ENCODE measurements at regions not wholly inside any gene's neighbourhood (a gene's known extent, or its start where the extent isn't known, plus 50 kb on each side); places are given as distances from the start of the nearest gene placed in this dataset.

DNA sequence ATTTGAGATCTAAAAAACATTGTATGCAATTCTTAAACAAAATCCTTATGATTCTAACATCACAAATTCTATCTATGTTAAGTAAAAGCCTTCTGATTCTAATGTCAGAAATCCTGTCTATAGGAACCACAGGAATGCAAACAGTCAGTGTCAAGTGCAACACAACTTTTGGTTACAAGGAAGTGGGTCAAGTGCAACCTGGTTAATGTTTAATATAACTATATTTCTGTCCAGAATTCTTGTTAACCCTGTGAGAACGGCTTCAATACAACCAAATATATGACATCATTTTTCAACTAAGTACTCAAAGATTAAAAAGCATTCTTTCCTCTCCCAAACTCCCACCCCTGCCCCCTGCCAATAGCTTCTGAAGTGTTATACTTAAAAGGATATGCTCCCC is 107.9 kb upstream of the PLEKHA5 start:
- H3K27ac ChIP-seq (ENCODE audit: low read depth in 1 of 2, low read length in 2 of 2), result no peak overlapping the region
- H3K27me3 ChIP-seq (ENCODE audit: control insufficient read depth in 1 of 2, insufficient read depth in 2 of 2, low read length in 2 of 2), result no peaks in the 10 kb centered on the region
- ChIA-PET CTCF (no interaction called here), POLR2A (no interaction called here)
- no peaks in the 10 kb centered on the region for H3K9me3 Mint-ChIP-seq
- no peak overlapping the region for H3K4me3 Mint-ChIP-seq
- H3K36me3 ChIP-seq (ENCODE audit: insufficient read depth, low read length), result no peaks in the 10 kb centered on the region
- H3K27me3 Mint-ChIP-seq, result peaks cover 3% of the 10 kb centered on the region
- no peaks in the 10 kb centered on the region for H3K4me1 Mint-ChIP-seq (ENCODE audit: low read depth)
- H3K4me1 ChIP-seq (ENCODE audit: insufficient read depth, low read length), result no peaks in the 10 kb centered on the region
- H3K36me3 Mint-ChIP-seq (ENCODE audit: low read depth), result no peaks in the 10 kb centered on the region
- no peak overlapping the region for H3K27ac Mint-ChIP-seq
- no peak overlapping the region for H3K4me3 ChIP-seq (ENCODE audit: low read length)
- no peaks in the 10 kb centered on the region for H3K9me3 ChIP-seq (ENCODE audit: control insufficient read depth in 1 of 2, insufficient read depth in 1 of 2, low read length in 2 of 2)
- ATAC-seq (ENCODE audit: poor library complexity), result no peak
- TF ChIP-seq, protein P1, sequence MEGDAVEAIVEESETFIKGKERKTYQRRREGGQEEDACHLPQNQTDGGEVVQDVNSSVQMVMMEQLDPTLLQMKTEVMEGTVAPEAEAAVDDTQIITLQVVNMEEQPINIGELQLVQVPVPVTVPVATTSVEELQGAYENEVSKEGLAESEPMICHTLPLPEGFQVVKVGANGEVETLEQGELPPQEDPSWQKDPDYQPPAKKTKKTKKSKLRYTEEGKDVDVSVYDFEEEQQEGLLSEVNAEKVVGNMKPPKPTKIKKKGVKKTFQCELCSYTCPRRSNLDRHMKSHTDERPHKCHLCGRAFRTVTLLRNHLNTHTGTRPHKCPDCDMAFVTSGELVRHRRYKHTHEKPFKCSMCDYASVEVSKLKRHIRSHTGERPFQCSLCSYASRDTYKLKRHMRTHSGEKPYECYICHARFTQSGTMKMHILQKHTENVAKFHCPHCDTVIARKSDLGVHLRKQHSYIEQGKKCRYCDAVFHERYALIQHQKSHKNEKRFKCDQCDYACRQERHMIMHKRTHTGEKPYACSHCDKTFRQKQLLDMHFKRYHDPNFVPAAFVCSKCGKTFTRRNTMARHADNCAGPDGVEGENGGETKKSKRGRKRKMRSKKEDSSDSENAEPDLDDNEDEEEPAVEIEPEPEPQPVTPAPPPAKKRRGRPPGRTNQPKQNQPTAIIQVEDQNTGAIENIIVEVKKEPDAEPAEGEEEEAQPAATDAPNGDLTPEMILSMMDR (IDR thresholded peaks at IDR 0.05), result no peak
- intact Hi-C loops (cut with DNase I, micrococcal nuclease), result no loop called here
- DNase-seq, result no peak

DNA sequence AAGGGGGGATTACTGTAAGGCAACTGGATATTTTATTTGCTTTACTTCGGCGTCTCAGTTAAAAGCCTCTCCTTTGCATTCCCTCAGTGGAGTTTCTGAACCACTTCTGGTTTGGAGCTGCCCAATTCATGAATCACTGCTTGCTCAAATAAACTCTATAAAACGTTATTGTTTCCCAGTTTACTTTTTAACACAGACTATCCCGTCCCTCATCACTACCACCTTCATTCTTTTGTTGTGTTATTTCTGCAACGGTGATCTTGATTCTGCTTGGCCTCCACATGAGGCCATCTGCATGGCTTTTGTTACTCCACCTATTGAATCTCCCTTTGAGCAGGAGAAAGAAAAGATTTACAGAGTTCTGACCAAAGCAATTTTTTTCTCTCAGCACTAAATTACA is 104.0 kb upstream of the PLEKHA5 start:
- no peak overlapping the region for H3K27ac ChIP-seq (ENCODE audit: low read depth in 1 of 2, low read length in 2 of 2)
- ChIA-PET CTCF (no interaction called here), POLR2A (no interaction called here)
- intact Hi-C loops (cut with DNase I, micrococcal nuclease), result no loop called here
- ATAC-seq (ENCODE audit: poor library complexity), result no peak
- Mint-ChIP-seq H3K4me3 (no peak overlapping the region), H3K36me3 (ENCODE audit: low read depth) (no peaks in the 10 kb centered on the region), H3K27me3 (peaks cover 6% of the 10 kb centered on the region), H3K27ac (no peak overlapping the region), H3K9me3 (no peaks in the 10 kb centered on the region), H3K4me1 (ENCODE audit: low read depth) (no peaks in the 10 kb centered on the region)
- no peaks in the 10 kb centered on the region for H3K36me3 ChIP-seq (ENCODE audit: insufficient read depth, low read length)
- TF ChIP-seq, protein P1 (IDR thresholded peaks at IDR 0.05), result no peak
- DNase-seq, result no peak
- H3K27me3 ChIP-seq (ENCODE audit: control insufficient read depth in 1 of 2, insufficient read depth in 2 of 2, low read length in 2 of 2), result no peaks in the 10 kb centered on the region
- no peak overlapping the region for H3K4me3 ChIP-seq (ENCODE audit: low read length)
- H3K9me3 ChIP-seq (ENCODE audit: control insufficient read depth in 1 of 2, insufficient read depth in 1 of 2, low read length in 2 of 2), result no peaks in the 10 kb centered on the region
- no peaks in the 10 kb centered on the region for H3K4me1 ChIP-seq (ENCODE audit: insufficient read depth, low read length)

DNA sequence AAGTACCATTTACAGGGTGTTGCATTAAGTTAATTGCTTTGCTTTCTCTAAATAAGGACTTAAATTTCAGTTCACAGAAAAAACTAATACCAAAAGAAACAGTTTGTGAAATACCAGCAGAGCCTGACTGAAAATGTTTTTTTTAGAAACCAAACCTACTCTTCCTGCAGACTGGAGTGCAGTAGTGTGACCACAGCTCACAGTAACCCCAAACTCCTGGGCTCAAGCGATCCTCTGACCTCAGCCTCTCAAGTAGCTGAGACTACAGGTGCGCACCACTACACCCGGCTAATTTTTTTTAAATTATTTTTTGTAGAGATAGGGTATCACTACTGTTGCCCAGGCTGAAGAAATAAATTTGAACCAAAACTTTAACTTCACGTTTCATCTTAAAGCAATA is 103.5 kb upstream of the PLEKHA5 start:
- Histone ChIP-seq H3K4me3 (ENCODE audit: low read length) (no peak overlapping the region), H3K27ac (ENCODE audit: low read depth in 1 of 2, low read length in 2 of 2) (no peak overlapping the region), H3K27me3 (ENCODE audit: control insufficient read depth in 1 of 2, insufficient read depth in 2 of 2, low read length in 2 of 2) (no peaks in the 10 kb centered on the region), H3K9me3 (ENCODE audit: control insufficient read depth in 1 of 2, insufficient read depth in 1 of 2, low read length in 2 of 2) (no peaks in the 10 kb centered on the region), H3K36me3 (ENCODE audit: insufficient read depth, low read length) (no peaks in the 10 kb centered on the region), H3K4me1 (ENCODE audit: insufficient read depth, low read length) (no peaks in the 10 kb centered on the region)
- intact Hi-C loops (cut with DNase I, micrococcal nuclease), result no loop called here
- Mint-ChIP-seq H3K4me1 (ENCODE audit: low read depth) (no peaks in the 10 kb centered on the region), H3K9me3 (peaks cover 2% of the 10 kb centered on the region), H3K4me3 (no peak overlapping the region), H3K36me3 (ENCODE audit: low read depth) (no peaks in the 10 kb centered on the region), H3K27me3 (peaks cover 5% of the 10 kb centered on the region), H3K27ac (no peak overlapping the region)
- ChIA-PET CTCF (no interaction called here), POLR2A (no interaction called here)
- no peak for ATAC-seq (ENCODE audit: poor library complexity)
- TF ChIP-seq, protein P1 (IDR thresholded peaks at IDR 0.05), result no peak
- no peak for DNase-seq
